Upper lobe of left lung (tissue), 6 donors: ENCODE measurements at regions not wholly inside any gene's neighbourhood (a gene's known extent, or its start where the extent isn't known, plus 50 kb on each side); places are given as distances from the start of the nearest gene placed in this dataset.

ENCODE experiments used
- ATAC-seq, 2 donors: fragments of 200-7000 bp; cut with Tn5 transposase; one replicate each; pipeline ENCODE4 v1.9.1; 2022; ENCODE audit warnings: mild to moderate bottlenecking in 2 of 2, moderate library complexity in 2 of 2; ENCODE audit not compliant: low FRiP score in 2 of 2
- DNase-seq, 2 donors: peaks; one replicate each; pipeline ENCODE4 v3.0.0-alpha.2; 2019 to 2020
- H3K27ac ChIP-seq, 4 donors: fragments of 200-600 bp; sonication (generic); one replicate each; pipeline ENCODE4 v1.5.1; 2016 to 2019
- H3K27me3 ChIP-seq, 4 donors: fragments of 200-600 bp; sonication (generic); one replicate each; pipeline ENCODE4 v1.5.1; 2017 to 2019
- H3K36me3 ChIP-seq, 4 donors: fragments of 200-600 bp; sonication (generic); one replicate each; pipeline ENCODE4 v1.5.1; 2016 to 2019
- H3K4me1 ChIP-seq, 4 donors: fragments of 200-600 bp; sonication (generic); one replicate each; pipeline ENCODE4 v1.5.1; 2018 to 2019
- H3K4me3 ChIP-seq, 4 donors: fragments of 200-600 bp; sonication (generic); one replicate each; pipeline ENCODE4 v1.5.1; 2017 to 2019; ENCODE audit warnings: mild to moderate bottlenecking in 2 of 4, moderate library complexity in 1 of 4
- H3K9me3 ChIP-seq, 4 donors: fragments of 200-600 bp; sonication (generic); one replicate each; pipeline ENCODE4 v1.5.1; 2018 to 2019
- CTCF ChIP-seq, 6 experiments: fragments of 450-650 bp in 4 of 6; fragments of 200-600 bp in 2 of 6; sonication (generic) in 2 of 6; IDR thresholded peaks; one replicate each; pipeline ENCODE4 v1.5.1; 2016 to 2019; ENCODE audit warnings: antibody characterized with exemption in 6 of 6
- EP300 ChIP-seq, 4 donors: sonication (generic); formaldehyde crosslinking; IDR thresholded peaks; one replicate each; pipeline ENCODE4 v1.5.1; 2017; ENCODE audit warnings: antibody characterized with exemption in 4 of 4, control low read depth in 2 of 4
- POLR2A ChIP-seq, 4 donors: fragments of 450-650 bp; IDR thresholded peaks; one replicate each; pipeline ENCODE4 v1.5.1; 2016 to 2017; ENCODE audit warnings: antibody characterized with exemption in 4 of 4, mild to moderate bottlenecking in 2 of 4
- POLR2AphosphoS5 ChIP-seq, 2 donors: sonication (generic); formaldehyde crosslinking; IDR thresholded peaks; one replicate each; pipeline ENCODE4 v1.5.1; 2017; ENCODE audit warnings: antibody characterized with exemption in 2 of 2
- WGBS, 2 donors: methylation state at CpG; one replicate each; pipeline ENCODE4 v1.1.5; 2017 to 2018; 5-methylcytosine and 5-hydroxymethylcytosine counted together
- donor health status: DM: no; HTN: no; CAD: no; lungs with moderate emphysema.
- donor health status: DM: no; HTN: yes; CAD: no; lungs with severe emphysema.

GRCh38 chr5:162323466-162323865 lies 255.9 kb downstream of the GABRG2 start:
- Histone ChIP-seq H3K27me3 (no peaks in the 10 kb centered on the region), H3K36me3 (no peaks in the 10 kb centered on the region), H3K27ac (no peak overlapping the region), H3K4me3 (no peak overlapping the region), H3K9me3 (peaks cover 0 to 5% (median 0%) of the 10 kb centered on the region in 4 donors), H3K4me1 (no peaks in the 10 kb centered on the region)
- ATAC-seq (no peak), DNase-seq (no peak)
- WGBS, 2 donors, result 22 to 26% methylated on average over 3 of the region's 3 CpGs
- TF ChIP-seq CTCF (IDR thresholded peaks at IDR 0.05) (no peak), EP300 (IDR thresholded peaks at IDR 0.05) (no peak), POLR2AphosphoS5 (IDR thresholded peaks at IDR 0.05) (no peak), POLR2A (IDR thresholded peaks at IDR 0.05) (no peak)

- no peaks in the 10 kb centered on the region for H3K27me3 ChIP-seq
- H3K4me3 ChIP-seq, result no peak overlapping the region
- peaks cover 0 to 5% (median 0%) of the 10 kb centered on the region in 4 donors for H3K9me3 ChIP-seq
- H3K4me1 ChIP-seq, result no peaks in the 10 kb centered on the region
- WGBS, 2 donors, result 68 to 70% methylated on average over 3 of the region's 3 CpGs
- no peak overlapping the region for H3K27ac ChIP-seq
- H3K36me3 ChIP-seq, result no peaks in the 10 kb centered on the region
- no peak for DNase-seq
- TF ChIP-seq CTCF (IDR thresholded peaks at IDR 0.05) (no peak), EP300 (IDR thresholded peaks at IDR 0.05) (no peak), POLR2AphosphoS5 (IDR thresholded peaks at IDR 0.05) (no peak), POLR2A (IDR thresholded peaks at IDR 0.05) (no peak)
- no peak for ATAC-seq
Measured at GRCh38 chr5:162324328-162324727, 256.8 kb downstream of the GABRG2 start.

GRCh38 chr5:162325143-162325727 lies 257.7 kb downstream of the GABRG2 start:
- 52 to 59% methylated on average over 3 of the region's 3 CpGs for WGBS, 2 donors
- Histone ChIP-seq H3K9me3 (peaks cover 0 to 5% (median 0%) of the 10 kb centered on the region in 4 donors), H3K36me3 (no peaks in the 10 kb centered on the region), H3K4me3 (no peak overlapping the region), H3K4me1 (no peaks in the 10 kb centered on the region), H3K27ac (no peak overlapping the region), H3K27me3 (no peaks in the 10 kb centered on the region)
- no peak for ATAC-seq
- DNase-seq, result no peak
- TF ChIP-seq EP300 (IDR thresholded peaks at IDR 0.05), result no peak

- H3K27me3 ChIP-seq, result no peaks in the 10 kb centered on the region
- ATAC-seq (no peak), DNase-seq (no peak)
- no peak overlapping the region for H3K27ac ChIP-seq
- H3K4me3 ChIP-seq, result no peak overlapping the region
- TF ChIP-seq EP300 (IDR thresholded peaks at IDR 0.05) (no peak), POLR2A (IDR thresholded peaks at IDR 0.05) (no peak), POLR2AphosphoS5 (IDR thresholded peaks at IDR 0.05) (no peak), CTCF (IDR thresholded peaks at IDR 0.05) (no peak)
- H3K4me1 ChIP-seq, result no peaks in the 10 kb centered on the region
- no peaks in the 10 kb centered on the region for H3K36me3 ChIP-seq
- 82 to 86% methylated on average over 4 of the region's 4 CpGs for WGBS, 2 donors
- H3K9me3 ChIP-seq, result no peaks in the 10 kb centered on the region
Measured at GRCh38 chr5:162334944-162335343, 267.4 kb downstream of the GABRG2 start.

- no peak overlapping the region for H3K27ac ChIP-seq
- no peaks in the 10 kb centered on the region for H3K9me3 ChIP-seq
- 89 to 94% methylated on average over 1 of the region's 1 CpG for WGBS, 2 donors
- ATAC-seq, result no peak
- DNase-seq, result no peak
- no peaks in the 10 kb centered on the region for H3K36me3 ChIP-seq
- no peaks in the 10 kb centered on the region for H3K27me3 ChIP-seq
- no peak for TF ChIP-seq POLR2AphosphoS5 (IDR thresholded peaks at IDR 0.05)
- TF ChIP-seq EP300 (IDR thresholded peaks at IDR 0.05), result no peak
- no peak for TF ChIP-seq CTCF (IDR thresholded peaks at IDR 0.05)
- TF ChIP-seq POLR2A (IDR thresholded peaks at IDR 0.05), result no peak
- no peak overlapping the region for H3K4me3 ChIP-seq
- H3K4me1 ChIP-seq, result no peaks in the 10 kb centered on the region
Measured at GRCh38 chr5:162360373-162360931, 292.9 kb downstream of the GABRG2 start.
